ENCODE measurements at regions not wholly inside any gene's neighbourhood (a gene's known extent, or its start where the extent isn't known, plus 50 kb on each side); places are given as distances from the start of the nearest gene placed in this dataset.

DNA sequence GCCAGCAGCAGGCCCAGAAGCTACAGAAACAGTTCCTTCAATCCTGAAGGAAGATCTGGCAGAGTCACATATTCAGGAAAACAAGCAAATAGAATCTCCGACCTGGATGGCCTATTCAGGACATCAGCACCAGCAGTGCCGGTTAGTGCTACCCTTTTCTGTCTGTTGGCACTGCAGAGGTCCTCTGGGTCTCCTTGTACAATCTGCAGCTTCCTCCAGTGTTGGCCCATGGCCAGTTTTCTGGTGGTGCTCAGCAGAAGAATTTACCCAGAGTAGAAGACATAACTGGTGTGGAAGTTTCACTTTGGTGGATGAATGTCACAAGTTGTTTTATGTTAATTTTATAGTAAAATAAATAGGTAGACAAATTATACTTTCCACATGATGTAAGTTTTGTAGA is 498.1 kb downstream of the COG6 start:
- TF ChIP-seq CREB1 (CRISPR knock-in tag; IDR thresholded peaks at IDR 0.05) (no peak), NR1H2 (CRISPR knock-in tag; IDR thresholded peaks at IDR 0.05) (no peak)
- TF ChIP-seq, protein P1, sequence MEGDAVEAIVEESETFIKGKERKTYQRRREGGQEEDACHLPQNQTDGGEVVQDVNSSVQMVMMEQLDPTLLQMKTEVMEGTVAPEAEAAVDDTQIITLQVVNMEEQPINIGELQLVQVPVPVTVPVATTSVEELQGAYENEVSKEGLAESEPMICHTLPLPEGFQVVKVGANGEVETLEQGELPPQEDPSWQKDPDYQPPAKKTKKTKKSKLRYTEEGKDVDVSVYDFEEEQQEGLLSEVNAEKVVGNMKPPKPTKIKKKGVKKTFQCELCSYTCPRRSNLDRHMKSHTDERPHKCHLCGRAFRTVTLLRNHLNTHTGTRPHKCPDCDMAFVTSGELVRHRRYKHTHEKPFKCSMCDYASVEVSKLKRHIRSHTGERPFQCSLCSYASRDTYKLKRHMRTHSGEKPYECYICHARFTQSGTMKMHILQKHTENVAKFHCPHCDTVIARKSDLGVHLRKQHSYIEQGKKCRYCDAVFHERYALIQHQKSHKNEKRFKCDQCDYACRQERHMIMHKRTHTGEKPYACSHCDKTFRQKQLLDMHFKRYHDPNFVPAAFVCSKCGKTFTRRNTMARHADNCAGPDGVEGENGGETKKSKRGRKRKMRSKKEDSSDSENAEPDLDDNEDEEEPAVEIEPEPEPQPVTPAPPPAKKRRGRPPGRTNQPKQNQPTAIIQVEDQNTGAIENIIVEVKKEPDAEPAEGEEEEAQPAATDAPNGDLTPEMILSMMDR (IDR thresholded peaks at IDR 0.05): no peak
